ENCODE measurements at regions not wholly inside any gene's neighbourhood (a gene's known extent, or its start where the extent isn't known, plus 50 kb on each side); places are given as distances from the start of the nearest gene placed in this dataset.

DNA sequence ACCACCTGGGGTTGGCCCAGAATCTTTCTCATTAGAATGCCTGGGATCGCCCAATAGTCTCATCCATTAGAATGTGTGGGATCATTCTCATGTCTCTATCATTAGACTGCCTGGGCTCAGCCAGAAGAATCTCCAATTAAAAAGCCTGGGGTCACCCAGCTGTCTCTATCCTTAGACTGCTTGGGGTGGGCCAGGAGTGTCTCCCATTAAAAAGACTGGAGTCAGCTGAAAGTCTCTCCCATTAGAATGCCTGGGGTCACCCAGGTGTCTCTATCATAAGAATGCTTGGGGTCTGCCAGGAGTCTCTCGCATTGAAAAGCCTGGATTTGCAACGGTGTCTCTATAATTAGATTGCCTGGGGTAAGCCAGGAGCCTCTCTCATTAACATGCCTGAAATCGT lies 2225.7 kb downstream of the TP53TG3F start:
- TF ChIP-seq, protein P1, sequence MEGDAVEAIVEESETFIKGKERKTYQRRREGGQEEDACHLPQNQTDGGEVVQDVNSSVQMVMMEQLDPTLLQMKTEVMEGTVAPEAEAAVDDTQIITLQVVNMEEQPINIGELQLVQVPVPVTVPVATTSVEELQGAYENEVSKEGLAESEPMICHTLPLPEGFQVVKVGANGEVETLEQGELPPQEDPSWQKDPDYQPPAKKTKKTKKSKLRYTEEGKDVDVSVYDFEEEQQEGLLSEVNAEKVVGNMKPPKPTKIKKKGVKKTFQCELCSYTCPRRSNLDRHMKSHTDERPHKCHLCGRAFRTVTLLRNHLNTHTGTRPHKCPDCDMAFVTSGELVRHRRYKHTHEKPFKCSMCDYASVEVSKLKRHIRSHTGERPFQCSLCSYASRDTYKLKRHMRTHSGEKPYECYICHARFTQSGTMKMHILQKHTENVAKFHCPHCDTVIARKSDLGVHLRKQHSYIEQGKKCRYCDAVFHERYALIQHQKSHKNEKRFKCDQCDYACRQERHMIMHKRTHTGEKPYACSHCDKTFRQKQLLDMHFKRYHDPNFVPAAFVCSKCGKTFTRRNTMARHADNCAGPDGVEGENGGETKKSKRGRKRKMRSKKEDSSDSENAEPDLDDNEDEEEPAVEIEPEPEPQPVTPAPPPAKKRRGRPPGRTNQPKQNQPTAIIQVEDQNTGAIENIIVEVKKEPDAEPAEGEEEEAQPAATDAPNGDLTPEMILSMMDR (IDR thresholded peaks at IDR 0.05 in 8 of 11, conservative IDR thresholded peaks at IDR 0.05 in 3 of 11): no peak
- no peak for TF ChIP-seq POLR2AphosphoS5 (IDR thresholded peaks at IDR 0.05)
